GM12864 (cell line): ENCODE measurements at regions not wholly inside any gene's neighbourhood (a gene's known extent, or its start where the extent isn't known, plus 50 kb on each side); places are given as distances from the start of the nearest gene placed in this dataset.
"Not testable (repeated sequence)": the region's sequence is repeated elsewhere in the genome, so short reads cannot be mapped to it uniquely, and the experiment has no call there.

ENCODE experiments used
- DNase-seq: peaks from one replicate; pipeline ENCODE4 v3.0.0-alpha.2; 2011; ENCODE audit warnings: low read depth
- H3K4me3 ChIP-seq: 2 replicates; pipeline ENCODE4 v1.5.1; 2011; ENCODE audit warnings: mild to moderate bottlenecking, low read depth, low read length, control low read depth
- TF ChIP-seq, protein P1 (sequence below): IDR thresholded peaks from 2 replicates; pipeline ENCODE4 v1.5.1; 2011; ENCODE audit warnings: low read depth, mild to moderate bottlenecking, moderate library complexity, low read length, control low read depth, inconsistent platforms; ENCODE audit errors: missing control alignments

DNA sequence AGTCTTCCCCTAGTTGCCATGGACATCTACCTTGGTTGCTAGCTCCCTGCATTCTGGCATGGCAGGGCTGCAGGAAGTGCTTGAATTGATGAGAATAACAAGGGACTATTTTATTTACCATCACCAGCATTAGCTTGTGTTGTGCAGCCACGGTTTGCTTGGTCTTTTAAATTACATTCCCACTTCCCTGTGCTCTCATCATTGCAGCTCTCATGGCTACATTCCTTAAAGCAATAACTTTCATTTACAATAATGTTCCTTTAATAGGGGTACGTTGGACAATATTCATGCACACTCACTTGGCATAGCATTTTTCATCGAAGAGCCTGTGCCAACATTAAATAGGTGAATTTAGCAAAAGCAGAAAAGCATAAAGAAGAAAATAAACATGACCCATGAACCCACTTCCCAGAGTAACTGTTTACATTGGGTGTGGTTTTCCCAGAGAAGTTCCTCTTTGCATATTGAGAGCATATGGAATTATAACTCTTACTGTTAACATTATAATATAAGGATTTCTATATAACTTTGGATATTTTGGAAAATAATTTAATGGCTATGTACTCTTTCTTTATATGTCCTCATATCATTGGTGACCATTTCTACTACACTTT lies 113.2 kb upstream of the VWC2 start:
- no peak for DNase-seq
- TF ChIP-seq, protein P1, sequence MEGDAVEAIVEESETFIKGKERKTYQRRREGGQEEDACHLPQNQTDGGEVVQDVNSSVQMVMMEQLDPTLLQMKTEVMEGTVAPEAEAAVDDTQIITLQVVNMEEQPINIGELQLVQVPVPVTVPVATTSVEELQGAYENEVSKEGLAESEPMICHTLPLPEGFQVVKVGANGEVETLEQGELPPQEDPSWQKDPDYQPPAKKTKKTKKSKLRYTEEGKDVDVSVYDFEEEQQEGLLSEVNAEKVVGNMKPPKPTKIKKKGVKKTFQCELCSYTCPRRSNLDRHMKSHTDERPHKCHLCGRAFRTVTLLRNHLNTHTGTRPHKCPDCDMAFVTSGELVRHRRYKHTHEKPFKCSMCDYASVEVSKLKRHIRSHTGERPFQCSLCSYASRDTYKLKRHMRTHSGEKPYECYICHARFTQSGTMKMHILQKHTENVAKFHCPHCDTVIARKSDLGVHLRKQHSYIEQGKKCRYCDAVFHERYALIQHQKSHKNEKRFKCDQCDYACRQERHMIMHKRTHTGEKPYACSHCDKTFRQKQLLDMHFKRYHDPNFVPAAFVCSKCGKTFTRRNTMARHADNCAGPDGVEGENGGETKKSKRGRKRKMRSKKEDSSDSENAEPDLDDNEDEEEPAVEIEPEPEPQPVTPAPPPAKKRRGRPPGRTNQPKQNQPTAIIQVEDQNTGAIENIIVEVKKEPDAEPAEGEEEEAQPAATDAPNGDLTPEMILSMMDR: no peak
- H3K4me3 ChIP-seq: no peak overlapping the region

- TF ChIP-seq, protein P1: no peak
- no peak for DNase-seq
- no peak overlapping the region for H3K4me3 ChIP-seq
Measured at GRCh38 chr7:49660976-49661375, 112.5 kb upstream of the VWC2 start.

GRCh38 chr7:49665963-49666362 lies 107.5 kb upstream of the VWC2 start:
- DNase-seq, H3K4me3 ChIP-seq: not testable (repeated sequence)

GRCh38 chr7:49666764-49667163 lies 106.7 kb upstream of the VWC2 start:
- no peak overlapping the region for H3K4me3 ChIP-seq
- no peak for DNase-seq
- TF ChIP-seq, protein P1: no peak

DNA sequence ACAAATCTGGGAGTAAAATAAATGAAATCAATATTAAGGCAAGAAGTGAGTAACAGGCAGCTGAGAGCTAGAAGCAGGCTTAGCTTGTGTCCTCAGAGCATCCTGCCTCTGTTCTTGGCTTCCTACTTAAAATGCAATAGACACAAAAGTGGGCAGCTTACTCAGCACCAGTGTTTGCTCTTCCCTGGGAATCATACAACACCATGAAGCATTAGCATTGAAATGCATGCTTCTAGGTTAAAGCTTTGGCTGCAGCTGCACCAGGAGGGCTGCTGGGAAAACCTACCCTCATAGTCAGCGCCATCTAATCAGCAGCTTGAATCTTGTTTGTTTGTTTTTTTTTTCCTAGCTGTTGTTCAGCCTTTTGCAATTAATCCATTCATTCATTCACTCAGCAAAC lies 104.2 kb upstream of the VWC2 start:
- DNase-seq: no peak
- no peak overlapping the region for H3K4me3 ChIP-seq
- TF ChIP-seq, protein P1: no peak

DNA sequence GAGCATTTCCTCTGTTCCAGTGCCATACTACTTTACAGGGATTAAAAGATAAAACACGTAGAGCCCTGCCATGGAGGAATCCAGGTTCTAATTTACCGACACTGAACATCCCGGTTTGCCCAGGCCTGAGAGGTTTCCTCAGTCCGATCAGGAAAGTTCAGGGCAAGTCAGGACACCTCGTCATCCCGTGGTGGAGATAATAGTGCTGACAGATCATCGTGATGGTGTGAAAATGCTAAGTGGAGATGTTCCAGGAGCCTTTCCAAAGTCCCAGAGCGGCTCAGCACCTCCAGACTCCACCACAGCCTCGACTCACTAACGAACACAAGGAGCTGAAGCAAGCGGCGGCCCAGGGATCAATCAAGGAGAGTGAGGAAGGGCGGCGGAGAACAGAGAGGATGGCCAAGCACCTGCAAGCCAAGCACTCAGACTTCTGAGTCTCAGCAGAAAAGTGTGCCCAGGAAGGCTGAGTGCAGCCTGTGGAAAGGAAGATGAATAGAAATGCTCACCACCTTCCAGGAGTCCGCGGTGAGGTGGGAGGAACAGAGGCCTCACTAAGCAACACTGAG lies 103.7 kb upstream of the VWC2 start:
- DNase-seq: no peak
- TF ChIP-seq, protein P1: no peak
- no peak overlapping the region for H3K4me3 ChIP-seq

- H3K4me3 ChIP-seq: no peak overlapping the region
- no peak for DNase-seq
- TF ChIP-seq, protein P1: no peak
Measured at GRCh38 chr7:49670991-49671390, 102.4 kb upstream of the VWC2 start.
